ENCODE measurements at regions not wholly inside any gene's neighbourhood (a gene's known extent, or its start where the extent isn't known, plus 50 kb on each side); places are given as distances from the start of the nearest gene placed in this dataset.

- no peaks in the 10 kb centered on the region for H3K9me3 ChIP-seq (ENCODE audit: control insufficient read depth, insufficient read depth, low read depth, low read length)
- no peak overlapping the region for H3K4me2 ChIP-seq (ENCODE audit: extremely low read depth, insufficient read depth, low read length)
- H3K79me2 ChIP-seq (ENCODE audit: control insufficient read depth, insufficient read depth, low read length), result no peaks in the 10 kb centered on the region
- H3K4me3 ChIP-seq (replicated peaks in 1 of 4; ENCODE audit: control extremely low read depth in 1 of 4, insufficient read depth in 1 of 4, low read depth in 3 of 4, low read length in 4 of 4), result no peak overlapping the region
- H3K9ac ChIP-seq (ENCODE audit: insufficient read depth, low read length), result no peak overlapping the region
- TF ChIP-seq CTCF (conservative IDR thresholded peaks at IDR 0.05 in 1 of 2, IDR thresholded peaks at IDR 0.05 in 1 of 2; ENCODE audit: low read depth in 1 of 2, low read length in 2 of 2) (no peak), EZH2 (IDR thresholded peaks at IDR 0.05; ENCODE audit: low read length, missing control alignments) (no peak)
- no peak overlapping the region for H3K27ac ChIP-seq (ENCODE audit: insufficient read depth, low read length)
- H3K36me3 ChIP-seq (ENCODE audit: control insufficient read depth, insufficient read depth, low read length), result no peaks in the 10 kb centered on the region
- H2AFZ ChIP-seq (ENCODE audit: low read length), result no peak overlapping the region
- no peaks in the 10 kb centered on the region for H4K20me1 ChIP-seq (ENCODE audit: control insufficient read depth, extremely low read depth, insufficient read depth, low read length)
- DNase-seq (ENCODE audit: low read depth in 2 of 2), result no peak
- no peaks in the 10 kb centered on the region for H3K4me1 ChIP-seq (ENCODE audit: control insufficient read depth, extremely low read depth, insufficient read depth, low read length)
- no peaks in the 10 kb centered on the region for H3K27me3 ChIP-seq (ENCODE audit: control insufficient read depth, insufficient read depth, low read length)
Measured at GRCh38 chr14:43172899-43173548, 1334.1 kb downstream of the FSCB start.

DNA sequence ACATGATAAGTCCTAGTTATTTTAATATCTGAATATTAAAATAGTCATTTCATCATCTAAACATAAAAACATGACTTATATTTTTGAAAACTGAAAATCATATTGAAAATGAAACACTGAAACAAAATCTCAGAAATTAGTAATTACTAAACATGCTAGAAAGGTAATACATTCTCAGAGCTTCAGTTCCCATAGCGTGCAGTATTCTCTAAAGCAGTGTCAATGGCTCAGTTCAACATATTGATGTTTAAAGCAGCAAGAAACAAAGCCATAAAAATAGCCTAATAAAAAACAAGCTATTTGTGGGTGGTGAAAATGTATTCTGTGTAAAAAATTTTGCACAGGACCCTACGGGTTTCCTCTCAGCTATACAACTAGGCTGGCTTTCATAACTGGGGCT, 1337.4 kb downstream of the FSCB start:
- no peaks in the 10 kb centered on the region for H3K9me3 ChIP-seq (ENCODE audit: control insufficient read depth, insufficient read depth, low read depth, low read length)
- H3K27me3 ChIP-seq (ENCODE audit: control insufficient read depth, insufficient read depth, low read length), result no peaks in the 10 kb centered on the region
- H3K9ac ChIP-seq (ENCODE audit: insufficient read depth, low read length), result no peak overlapping the region
- H3K36me3 ChIP-seq (ENCODE audit: control insufficient read depth, insufficient read depth, low read length), result no peaks in the 10 kb centered on the region
- H3K4me3 ChIP-seq (replicated peaks in 1 of 4; ENCODE audit: control extremely low read depth in 1 of 4, insufficient read depth in 1 of 4, low read depth in 3 of 4, low read length in 4 of 4), result no peak overlapping the region
- no peaks in the 10 kb centered on the region for H3K4me1 ChIP-seq (ENCODE audit: control insufficient read depth, extremely low read depth, insufficient read depth, low read length)
- H4K20me1 ChIP-seq (ENCODE audit: control insufficient read depth, extremely low read depth, insufficient read depth, low read length), result no peaks in the 10 kb centered on the region
- H2AFZ ChIP-seq (ENCODE audit: low read length), result no peak overlapping the region
- no peaks in the 10 kb centered on the region for H3K79me2 ChIP-seq (ENCODE audit: control insufficient read depth, insufficient read depth, low read length)
- no peak overlapping the region for H3K4me2 ChIP-seq (ENCODE audit: extremely low read depth, insufficient read depth, low read length)
- TF ChIP-seq EZH2 (IDR thresholded peaks at IDR 0.05; ENCODE audit: low read length, missing control alignments) (no peak), CTCF (conservative IDR thresholded peaks at IDR 0.05 in 1 of 2, IDR thresholded peaks at IDR 0.05 in 1 of 2; ENCODE audit: low read depth in 1 of 2, low read length in 2 of 2) (no peak)
- H3K27ac ChIP-seq (ENCODE audit: insufficient read depth, low read length), result no peak overlapping the region
- DNase-seq (ENCODE audit: low read depth in 2 of 2), result no peak

- Histone ChIP-seq H3K79me2 (ENCODE audit: control insufficient read depth, insufficient read depth, low read length) (no peaks in the 10 kb centered on the region), H3K27me3 (ENCODE audit: control insufficient read depth, insufficient read depth, low read length) (no peaks in the 10 kb centered on the region), H2AFZ (ENCODE audit: low read length) (no peak overlapping the region), H3K4me3 (replicated peaks in 1 of 4; ENCODE audit: control extremely low read depth in 1 of 4, insufficient read depth in 1 of 4, low read depth in 3 of 4, low read length in 4 of 4) (no peak overlapping the region), H3K27ac (ENCODE audit: insufficient read depth, low read length) (no peak overlapping the region), H4K20me1 (ENCODE audit: control insufficient read depth, extremely low read depth, insufficient read depth, low read length) (no peaks in the 10 kb centered on the region), H3K4me2 (ENCODE audit: extremely low read depth, insufficient read depth, low read length) (no peak overlapping the region), H3K36me3 (ENCODE audit: control insufficient read depth, insufficient read depth, low read length) (no peaks in the 10 kb centered on the region), H3K9me3 (ENCODE audit: control insufficient read depth, insufficient read depth, low read depth, low read length) (no peaks in the 10 kb centered on the region), H3K4me1 (ENCODE audit: control insufficient read depth, extremely low read depth, insufficient read depth, low read length) (no peaks in the 10 kb centered on the region), H3K9ac (ENCODE audit: insufficient read depth, low read length) (no peak overlapping the region)
- no peak for DNase-seq (ENCODE audit: low read depth in 2 of 2)
- no peak for TF ChIP-seq CTCF (conservative IDR thresholded peaks at IDR 0.05 in 1 of 2, IDR thresholded peaks at IDR 0.05 in 1 of 2; ENCODE audit: low read depth in 1 of 2, low read length in 2 of 2)
- TF ChIP-seq EZH2 (IDR thresholded peaks at IDR 0.05; ENCODE audit: low read length, missing control alignments), result no peak
Measured at GRCh38 chr14:43168371-43168925, 1338.6 kb downstream of the FSCB start.
